Neural progenitor cell (in vitro differentiated cells): ENCODE measurements at regions not wholly inside any gene's neighbourhood (a gene's known extent, or its start where the extent isn't known, plus 50 kb on each side); places are given as distances from the start of the nearest gene placed in this dataset.

Experiments used
- CTCF ChIP-seq: fragments of 200-600 bp; sonication (generic); IDR thresholded peaks from 2 replicates; pipeline ENCODE4 v1.5.1; 2017; ENCODE audit warnings: antibody characterized with exemption, mild to moderate bottlenecking
- EZH2 ChIP-seq: fragments of 200-600 bp; sonication (generic); IDR thresholded peaks from 2 replicates; pipeline ENCODE4 v1.6.1; 2017; ENCODE audit warnings: antibody characterized with exemption, mild to moderate bottlenecking, moderate library complexity
- EZH2phosphoT487 ChIP-seq: fragments of 200-600 bp; sonication (generic); IDR thresholded peaks from 2 replicates; pipeline ENCODE4 v1.6.1; 2017; ENCODE audit warnings: antibody characterized with exemption

GRCh38 chr6:1540864-1541521, 68.7 kb upstream of the FOXC1 start:
- TF ChIP-seq CTCF (no peak), EZH2phosphoT487 (no peak), EZH2 (no peak)
